MM.1S (cell line): ENCODE measurements at regions not wholly inside any gene's neighbourhood (a gene's known extent, or its start where the extent isn't known, plus 50 kb on each side); places are given as distances from the start of the nearest gene placed in this dataset.

Experiments
- DNase-seq: peaks from one replicate; pipeline ENCODE4 v3.0.0-alpha.2; 2015
- H2AFZ ChIP-seq: fragments of 300-600 bp; sonication (generic); 2 replicates; pipeline ENCODE4 v1.6.0; 2016; ENCODE audit warnings: antibody characterized with exemption, low read length
- H3F3A ChIP-seq: fragments of 300-600 bp; sonication (generic); 2 replicates; pipeline ENCODE4 v1.6.1; 2016; ENCODE audit warnings: mild to moderate bottlenecking, antibody characterized with exemption, low read length, moderate library complexity, mixed read lengths; ENCODE audit not compliant: insufficient read depth
- H3K27ac ChIP-seq: fragments of 300-600 bp; sonication (generic); 2 replicates; pipeline ENCODE4 v1.5.1; 2016; ENCODE audit warnings: mild to moderate bottlenecking, low read length
- H3K27me3 ChIP-seq: fragments of 300-600 bp; sonication (generic); replicated peaks from 2 replicates; pipeline ENCODE4 v1.6.0; 2016; ENCODE audit warnings: low read length; ENCODE audit not compliant: insufficient read depth
- H3K36me3 ChIP-seq: fragments of 300-600 bp; sonication (generic); replicated peaks from 2 replicates; pipeline ENCODE4 v1.6.1; 2016; ENCODE audit warnings: mild to moderate bottlenecking, low read length, mixed read lengths; ENCODE audit not compliant: insufficient read depth
- H3K4me1 ChIP-seq: fragments of 300-600 bp; sonication (generic); 2 replicates; pipeline ENCODE4 v1.6.1; 2016; ENCODE audit warnings: low read length, mixed read lengths
- H3K4me2 ChIP-seq: fragments of 300-600 bp; sonication (generic); 2 replicates; pipeline ENCODE4 v1.6.0; 2016; ENCODE audit warnings: low read depth, low read length
- H3K4me3 ChIP-seq: fragments of 300-600 bp; sonication (generic); 2 replicates; pipeline ENCODE4 v1.5.1; 2016; ENCODE audit warnings: low read length, mixed read lengths
- H3K79me2 ChIP-seq: fragments of 300-600 bp; sonication (generic); 2 replicates; pipeline ENCODE4 v1.6.1; 2016; ENCODE audit warnings: mixed run types, low read length, mixed read lengths
- H3K9ac ChIP-seq: fragments of 300-600 bp; sonication (generic); 2 replicates; pipeline ENCODE4 v1.6.1; 2016; ENCODE audit warnings: low read length, mixed read lengths
- H3K9me2 ChIP-seq: fragments of 300-600 bp; sonication (generic); replicated peaks from 2 replicates; pipeline ENCODE4 v1.6.1; 2016; ENCODE audit warnings: mild to moderate bottlenecking, low read length, mixed read lengths; ENCODE audit not compliant: insufficient read depth
- H3K9me3 ChIP-seq: fragments of 300-600 bp; sonication (generic); replicated peaks from 2 replicates; pipeline ENCODE4 v1.6.1; 2016; ENCODE audit warnings: mild to moderate bottlenecking, low read length, mixed read lengths; ENCODE audit not compliant: insufficient read depth
- H4K20me1 ChIP-seq: fragments of 300-600 bp; sonication (generic); 2 replicates; pipeline ENCODE4 v1.6.1; 2016; ENCODE audit warnings: mild to moderate bottlenecking, low read length, moderate library complexity, mixed read lengths; ENCODE audit not compliant: insufficient read depth
- EZH2 ChIP-seq: fragments of 300-600 bp; sonication (generic); optimal IDR thresholded peaks from 2 replicates; pipeline ENCODE3; 2017; ENCODE audit warnings: low read depth, mild to moderate bottlenecking, antibody characterized with exemption, low read length, mixed read lengths
- EZH2phosphoT487 ChIP-seq: fragments of 300-600 bp; sonication (generic); IDR thresholded peaks from 2 replicates; pipeline ENCODE4 v1.6.1; 2018; ENCODE audit warnings: antibody characterized with exemption, low read length
- TF ChIP-seq, protein P1 (sequence below): fragments of 300-600 bp; sonication (generic); IDR thresholded peaks from 2 replicates; pipeline ENCODE4 v1.5.1; 2016; ENCODE audit warnings: antibody characterized with exemption, low read length, mixed read lengths

DNA sequence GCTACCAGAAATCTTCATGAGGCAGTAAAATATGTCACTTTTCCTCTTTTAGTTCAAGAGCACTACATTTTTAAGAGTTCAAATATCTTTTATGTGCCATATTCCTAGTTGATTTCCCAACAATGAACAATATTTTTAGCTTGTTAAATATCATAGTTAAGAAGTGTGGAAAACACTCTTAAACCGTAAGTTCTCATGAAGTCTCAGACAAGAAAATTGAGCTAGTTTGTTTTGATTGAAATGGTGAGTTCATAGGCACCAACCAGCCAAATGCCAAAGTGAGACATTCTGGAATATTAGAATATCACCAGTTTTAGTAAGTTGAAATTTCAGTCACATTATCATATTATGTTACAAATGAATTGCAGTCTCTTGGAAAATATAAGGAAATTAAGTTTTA lies 277.2 kb upstream of the HSF2 start:
- Histone ChIP-seq H3K9me2 (no peaks in the 10 kb centered on the region), H3K27me3 (no peaks in the 10 kb centered on the region), H4K20me1 (no peaks in the 10 kb centered on the region), H3K4me3 (no peak overlapping the region), H3K4me2 (no peak overlapping the region), H3K4me1 (no peaks in the 10 kb centered on the region), H3F3A (no peaks in the 10 kb centered on the region), H3K36me3 (no peaks in the 10 kb centered on the region), H3K9me3 (no peaks in the 10 kb centered on the region), H2AFZ (no peak overlapping the region), H3K9ac (no peak overlapping the region), H3K27ac (no peak overlapping the region), H3K79me2 (no peaks in the 10 kb centered on the region)
- no peak for DNase-seq
- TF ChIP-seq EZH2, result no peak
- TF ChIP-seq, protein P1, sequence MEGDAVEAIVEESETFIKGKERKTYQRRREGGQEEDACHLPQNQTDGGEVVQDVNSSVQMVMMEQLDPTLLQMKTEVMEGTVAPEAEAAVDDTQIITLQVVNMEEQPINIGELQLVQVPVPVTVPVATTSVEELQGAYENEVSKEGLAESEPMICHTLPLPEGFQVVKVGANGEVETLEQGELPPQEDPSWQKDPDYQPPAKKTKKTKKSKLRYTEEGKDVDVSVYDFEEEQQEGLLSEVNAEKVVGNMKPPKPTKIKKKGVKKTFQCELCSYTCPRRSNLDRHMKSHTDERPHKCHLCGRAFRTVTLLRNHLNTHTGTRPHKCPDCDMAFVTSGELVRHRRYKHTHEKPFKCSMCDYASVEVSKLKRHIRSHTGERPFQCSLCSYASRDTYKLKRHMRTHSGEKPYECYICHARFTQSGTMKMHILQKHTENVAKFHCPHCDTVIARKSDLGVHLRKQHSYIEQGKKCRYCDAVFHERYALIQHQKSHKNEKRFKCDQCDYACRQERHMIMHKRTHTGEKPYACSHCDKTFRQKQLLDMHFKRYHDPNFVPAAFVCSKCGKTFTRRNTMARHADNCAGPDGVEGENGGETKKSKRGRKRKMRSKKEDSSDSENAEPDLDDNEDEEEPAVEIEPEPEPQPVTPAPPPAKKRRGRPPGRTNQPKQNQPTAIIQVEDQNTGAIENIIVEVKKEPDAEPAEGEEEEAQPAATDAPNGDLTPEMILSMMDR, result no peak
- TF ChIP-seq EZH2phosphoT487, result no peak

DNA sequence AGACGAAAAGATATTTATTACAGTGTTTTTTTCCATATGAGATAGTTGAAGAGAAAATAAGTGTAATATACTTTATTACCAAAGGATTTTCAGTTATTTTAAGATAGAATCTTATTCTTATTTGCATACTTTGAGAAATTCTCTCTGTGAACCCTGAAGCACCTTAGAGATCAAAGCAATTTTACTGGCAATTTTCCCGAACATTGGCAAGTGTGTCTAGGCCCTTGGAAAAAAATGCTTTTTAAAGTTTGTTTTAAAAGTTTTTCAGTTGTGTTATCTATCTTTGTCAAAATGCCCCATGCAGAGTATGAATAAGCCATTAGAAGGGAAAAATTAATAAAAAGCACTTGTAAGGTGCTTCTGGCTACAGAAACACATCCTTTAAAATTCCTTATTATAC lies 276.8 kb upstream of the HSF2 start:
- no peak overlapping the region for H3K9ac ChIP-seq
- no peaks in the 10 kb centered on the region for H3K79me2 ChIP-seq
- no peak overlapping the region for H3K4me3 ChIP-seq
- H3K9me2 ChIP-seq, result no peaks in the 10 kb centered on the region
- DNase-seq, result no peak
- no peak overlapping the region for H3K27ac ChIP-seq
- H3F3A ChIP-seq, result no peaks in the 10 kb centered on the region
- H4K20me1 ChIP-seq, result no peaks in the 10 kb centered on the region
- no peak for TF ChIP-seq EZH2phosphoT487
- no peak overlapping the region for H3K4me2 ChIP-seq
- H3K4me1 ChIP-seq, result no peaks in the 10 kb centered on the region
- H2AFZ ChIP-seq, result no peak overlapping the region
- H3K9me3 ChIP-seq, result no peaks in the 10 kb centered on the region
- no peaks in the 10 kb centered on the region for H3K36me3 ChIP-seq
- no peaks in the 10 kb centered on the region for H3K27me3 ChIP-seq

DNA sequence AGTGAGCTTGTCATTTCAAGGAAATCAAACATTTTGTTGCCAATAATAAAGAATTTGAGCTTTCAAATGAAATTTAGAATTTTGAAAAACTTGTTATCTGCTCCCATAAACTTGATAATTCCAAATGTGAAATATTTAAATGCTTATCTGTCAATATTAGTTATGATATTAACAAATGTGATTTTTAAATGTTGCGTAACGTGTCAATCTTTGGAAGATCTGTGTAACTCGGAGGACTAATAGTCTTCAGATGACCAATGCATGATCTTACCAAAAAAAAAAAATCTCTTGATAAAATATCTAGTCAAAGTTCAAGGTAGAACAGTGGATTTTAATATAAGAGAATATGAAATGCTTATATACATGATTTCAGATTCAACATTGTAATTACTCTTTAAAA lies 274.5 kb upstream of the HSF2 start:
- no peak overlapping the region for H3K4me2 ChIP-seq
- H3K9me3 ChIP-seq, result no peaks in the 10 kb centered on the region
- H3K4me1 ChIP-seq, result no peaks in the 10 kb centered on the region
- no peak overlapping the region for H3K4me3 ChIP-seq
- no peaks in the 10 kb centered on the region for H3K9me2 ChIP-seq
- H3F3A ChIP-seq, result no peaks in the 10 kb centered on the region
- H4K20me1 ChIP-seq, result no peaks in the 10 kb centered on the region
- no peaks in the 10 kb centered on the region for H3K79me2 ChIP-seq
- H3K36me3 ChIP-seq, result no peaks in the 10 kb centered on the region
- no peak overlapping the region for H3K9ac ChIP-seq
- DNase-seq, result no peak
- H3K27ac ChIP-seq, result no peak overlapping the region
- TF ChIP-seq EZH2phosphoT487 (no peak), EZH2 (no peak)
- TF ChIP-seq, protein P1, result no peak
- H3K27me3 ChIP-seq, result no peaks in the 10 kb centered on the region
- H2AFZ ChIP-seq, result no peak overlapping the region

DNA sequence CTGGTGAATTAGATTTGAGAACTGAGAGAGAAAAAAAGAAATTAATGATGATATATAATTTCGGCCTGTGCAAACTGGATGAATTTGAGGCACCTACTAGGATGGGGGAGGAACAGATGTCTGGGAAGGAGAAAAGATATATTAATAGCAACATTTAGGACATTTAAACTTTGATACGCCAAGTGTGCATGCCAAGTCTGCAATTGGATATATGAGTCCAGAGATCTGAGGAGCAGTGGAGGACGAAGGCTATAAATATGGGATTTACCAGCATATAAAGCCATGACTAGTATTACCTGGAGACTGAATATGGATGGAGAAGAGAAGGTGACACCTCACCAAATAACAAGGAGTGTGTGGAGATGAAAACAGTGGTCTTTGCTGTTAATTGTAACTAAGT lies 272.6 kb upstream of the HSF2 start:
- Histone ChIP-seq H3K27me3 (no peaks in the 10 kb centered on the region), H4K20me1 (no peaks in the 10 kb centered on the region), H2AFZ (no peak overlapping the region), H3K9me3 (no peaks in the 10 kb centered on the region), H3K79me2 (no peaks in the 10 kb centered on the region), H3K4me1 (no peaks in the 10 kb centered on the region), H3K9ac (no peak overlapping the region), H3F3A (no peaks in the 10 kb centered on the region), H3K9me2 (no peaks in the 10 kb centered on the region), H3K27ac (no peak overlapping the region), H3K4me2 (no peak overlapping the region), H3K36me3 (no peaks in the 10 kb centered on the region), H3K4me3 (no peak overlapping the region)
- TF ChIP-seq, protein P1, result no peak
- TF ChIP-seq EZH2, result no peak
- DNase-seq, result no peak
